NCI-H2107 (cell line): ENCODE measurements at regions not wholly inside any gene's neighbourhood (a gene's known extent, or its start where the extent isn't known, plus 50 kb on each side); places are given as distances from the start of the nearest gene placed in this dataset.

Experiments
- DNase-seq: peaks from one replicate; lab custom pipeline; 2025; lab: John Stamatoyannopoulos, UW

- no peak for DNase-seq
Measured at GRCh38 chr16:51085271-51085670, 65.8 kb downstream of the SALL1 start.

DNA sequence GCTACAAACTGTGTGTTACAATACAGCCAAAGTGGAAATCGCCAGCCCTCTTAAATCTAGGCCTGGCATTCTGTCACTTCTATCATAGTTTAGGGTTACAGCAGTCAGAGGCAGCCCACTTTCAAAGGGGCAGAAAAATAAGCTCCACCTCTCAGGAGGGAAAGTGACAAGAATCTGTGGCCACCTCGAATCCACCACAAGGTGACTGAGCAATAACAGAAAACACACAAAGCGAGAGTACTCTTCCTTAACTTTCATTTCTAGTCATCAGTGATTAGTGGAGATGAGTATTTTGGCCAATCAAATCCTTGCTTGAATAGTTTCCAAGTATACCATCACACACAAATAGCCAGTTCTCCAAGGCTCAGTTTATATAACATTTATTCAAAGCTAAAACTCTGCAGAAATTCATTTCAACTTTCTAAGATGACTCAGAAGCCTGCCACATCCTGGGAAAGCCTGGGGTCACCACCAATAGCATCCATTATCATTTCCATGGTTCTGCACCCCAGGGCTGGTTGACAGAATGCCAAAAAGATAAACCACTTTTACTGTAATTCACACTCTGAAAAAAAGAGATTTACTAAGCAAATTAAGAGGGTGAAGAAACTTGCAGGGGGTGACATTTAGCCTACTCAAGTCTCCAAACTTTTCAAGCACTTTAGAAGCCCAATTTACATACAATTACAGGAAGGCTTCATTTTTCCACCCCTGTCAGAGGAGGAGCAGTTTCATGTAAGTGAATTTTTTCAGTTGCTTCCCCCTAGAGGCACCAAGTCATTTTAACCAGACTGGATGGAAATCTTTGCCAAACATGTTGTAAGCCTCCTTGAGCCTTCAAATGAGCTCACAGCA is 66.8 kb downstream of the SALL1 start:
- no peak for DNase-seq

DNA sequence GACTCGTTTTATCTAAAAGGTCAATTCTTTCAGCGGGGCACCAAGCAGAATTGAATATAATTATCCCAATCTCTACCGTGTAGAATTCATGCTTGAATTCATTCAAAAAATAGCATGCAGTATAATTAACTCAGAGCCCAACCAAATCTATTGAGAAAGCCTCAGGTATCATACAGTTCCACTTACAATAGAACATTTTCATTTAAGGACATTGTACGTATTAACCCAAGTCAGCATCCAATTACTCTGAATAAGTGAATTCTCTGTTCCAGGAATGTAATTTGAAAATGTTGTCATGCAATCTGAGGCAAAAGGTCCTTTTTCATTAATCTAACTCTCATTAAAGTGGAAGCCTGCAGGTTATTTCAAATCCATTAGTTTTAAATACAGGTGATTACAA is 78.5 kb downstream of the SALL1 start:
- DNase-seq = no peak

DNA sequence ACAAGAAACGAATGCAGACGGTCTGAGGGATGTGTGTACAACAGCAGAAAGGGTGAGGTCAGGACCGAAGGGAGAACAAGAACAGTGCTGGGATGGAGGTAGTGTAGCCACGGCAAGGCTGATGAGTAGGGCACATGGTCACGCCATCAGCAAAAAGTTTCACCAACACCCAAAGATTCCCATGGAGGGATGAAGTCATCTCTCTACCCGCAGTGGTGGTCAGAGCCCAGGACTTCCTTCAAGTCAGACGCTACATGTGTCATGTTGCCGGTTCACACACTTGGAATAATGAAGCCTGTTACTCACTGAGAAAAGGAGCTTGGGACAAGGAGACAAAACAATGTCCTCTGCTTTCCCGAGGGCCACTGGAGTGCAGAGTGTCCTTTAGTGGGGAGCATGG is 79.7 kb downstream of the SALL1 start:
- DNase-seq = no peak

DNA sequence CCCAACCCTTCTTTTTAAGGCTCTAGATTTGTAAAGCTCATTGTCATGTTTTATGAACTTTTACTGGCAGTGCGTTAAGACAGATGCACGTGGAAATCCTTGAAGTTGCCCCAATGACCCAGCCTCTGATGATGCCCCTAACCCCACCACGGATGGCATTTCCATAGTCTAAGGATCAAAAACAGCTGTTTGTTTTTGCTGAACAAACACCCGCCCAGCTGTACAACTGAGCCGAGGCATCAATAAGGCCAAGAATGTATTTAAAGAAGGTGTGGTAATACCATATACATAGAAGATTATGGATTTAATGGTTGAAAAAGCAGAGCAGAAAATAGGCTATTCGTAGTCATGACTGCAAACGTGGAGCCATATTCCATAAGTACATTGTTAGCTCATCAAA is 83.7 kb downstream of the SALL1 start:
- DNase-seq = no peak

GRCh38 chr16:51062039-51062438 is 89.0 kb downstream of the SALL1 start:
- DNase-seq = no peak

DNA sequence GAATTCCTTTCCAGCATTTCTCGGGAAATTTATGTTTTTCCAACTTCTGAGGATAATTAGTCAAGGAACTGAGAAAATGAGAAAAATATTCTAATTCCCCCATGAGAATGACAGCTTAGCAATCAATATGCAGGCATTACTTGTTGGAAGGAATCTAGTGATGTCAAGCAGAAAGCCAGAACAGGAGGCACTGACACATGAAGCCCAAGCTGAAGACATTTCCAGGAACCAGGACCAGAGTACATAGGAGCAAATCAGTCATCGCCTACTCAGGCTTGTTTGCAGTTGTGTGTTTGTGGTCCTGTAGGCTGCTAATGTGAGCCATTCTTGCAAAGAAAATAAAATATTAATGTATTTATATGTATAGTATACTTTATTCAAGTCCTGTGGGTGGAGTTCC is 89.7 kb downstream of the SALL1 start:
- no peak for DNase-seq

- DNase-seq = no peak
Measured at GRCh38 chr16:51057969-51058337, 93.1 kb downstream of the SALL1 start.

DNA sequence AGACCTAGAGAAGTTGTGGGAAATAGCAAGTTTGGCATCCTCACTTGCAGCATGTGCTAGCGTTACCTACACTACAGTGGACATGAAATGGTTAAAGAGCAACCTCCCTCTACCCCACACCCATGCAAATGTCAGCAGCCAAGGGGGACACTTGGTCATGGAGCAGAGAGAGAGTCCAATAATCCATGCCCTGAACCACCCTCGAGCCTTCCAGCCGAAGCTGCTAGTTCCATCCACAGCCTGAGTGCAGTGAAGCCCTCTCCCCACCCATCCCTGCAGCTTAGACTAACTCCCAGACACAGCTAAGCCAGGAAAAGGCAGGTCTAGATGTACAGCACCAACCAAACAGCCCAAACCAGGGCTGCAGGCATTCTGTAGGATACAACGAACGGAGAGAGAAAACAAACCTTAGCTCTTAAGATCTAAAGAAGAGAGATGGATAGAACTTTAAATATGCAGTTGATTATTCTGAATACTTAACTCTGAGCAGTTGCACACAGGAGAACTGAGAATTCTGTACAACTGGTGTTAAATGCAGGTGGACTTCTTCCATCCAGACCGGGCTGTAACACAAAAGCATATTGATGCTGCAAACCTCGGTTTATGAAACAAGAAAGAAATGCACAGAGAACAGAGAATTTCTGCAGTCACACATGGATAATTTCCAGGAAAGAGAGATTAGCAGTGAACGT is 93.8 kb downstream of the SALL1 start:
- DNase-seq = no peak

- DNase-seq = no peak
Measured at GRCh38 chr16:51056331-51056730, 94.7 kb downstream of the SALL1 start.

DNA sequence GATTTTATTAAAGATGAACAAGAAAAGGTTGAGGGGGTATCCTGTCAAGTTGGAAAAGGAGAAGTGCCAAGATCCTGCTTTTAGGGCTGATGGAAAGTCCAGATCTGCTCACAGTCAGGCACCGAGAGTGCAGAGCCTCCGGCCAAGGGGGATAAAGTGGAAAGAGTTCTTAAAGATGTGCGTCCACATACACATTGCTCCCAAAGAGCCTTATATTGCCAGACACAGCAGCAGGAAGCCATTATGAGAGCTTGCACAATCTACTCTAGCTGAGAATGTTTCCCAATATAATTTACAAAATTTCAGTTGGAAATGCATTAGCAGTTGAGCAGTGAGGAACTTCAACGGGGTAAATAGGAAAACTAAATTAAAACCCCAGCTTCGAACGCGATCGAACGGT is 95.6 kb downstream of the SALL1 start:
- no peak for DNase-seq

- peak; percentile 19 for DNase-seq
Measured at GRCh38 chr16:51053775-51054174, 97.3 kb downstream of the SALL1 start.

- DNase-seq = no peak
Measured at GRCh38 chr16:51051671-51052070, 99.4 kb downstream of the SALL1 start.

GRCh38 chr16:51050377-51050706 is 100.7 kb downstream of the SALL1 start:
- no peak for DNase-seq

GRCh38 chr16:51049678-51050376 is 101.2 kb downstream of the SALL1 start:
- DNase-seq = no peak

- no peak for DNase-seq
Measured at GRCh38 chr16:51049276-51049675, 101.8 kb downstream of the SALL1 start.

DNA sequence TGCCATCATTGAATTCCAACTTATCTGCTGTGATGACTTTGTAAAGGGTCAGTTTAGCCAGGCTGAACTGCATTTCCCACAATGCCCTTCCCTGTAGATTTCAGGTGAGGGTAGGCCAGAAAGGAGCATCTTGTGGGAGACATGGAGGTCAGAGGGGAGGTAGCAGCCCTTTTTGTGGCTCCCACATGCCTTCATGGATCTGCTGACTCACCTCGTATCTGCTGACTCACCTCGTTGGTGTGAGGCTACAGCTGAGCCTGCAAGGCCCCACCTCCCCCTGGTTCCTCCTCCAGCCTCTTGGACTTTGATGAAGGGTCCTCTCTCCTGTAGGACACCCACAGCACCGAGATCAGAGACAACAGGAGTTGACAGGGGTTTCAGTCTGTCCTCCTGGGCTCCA is 102.5 kb downstream of the SALL1 start:
- no peak for DNase-seq

- DNase-seq = no peak
Measured at GRCh38 chr16:51045794-51046193, 105.3 kb downstream of the SALL1 start.

GRCh38 chr16:51045186-51045585 is 105.9 kb downstream of the SALL1 start:
- DNase-seq = no peak

GRCh38 chr16:51041546-51041945 is 109.5 kb downstream of the SALL1 start:
- no peak for DNase-seq

- no peak for DNase-seq
Measured at GRCh38 chr16:51040637-51041036, 110.4 kb downstream of the SALL1 start.

- DNase-seq = no peak
Measured at GRCh38 chr16:51039638-51040331, 111.3 kb downstream of the SALL1 start.

DNA sequence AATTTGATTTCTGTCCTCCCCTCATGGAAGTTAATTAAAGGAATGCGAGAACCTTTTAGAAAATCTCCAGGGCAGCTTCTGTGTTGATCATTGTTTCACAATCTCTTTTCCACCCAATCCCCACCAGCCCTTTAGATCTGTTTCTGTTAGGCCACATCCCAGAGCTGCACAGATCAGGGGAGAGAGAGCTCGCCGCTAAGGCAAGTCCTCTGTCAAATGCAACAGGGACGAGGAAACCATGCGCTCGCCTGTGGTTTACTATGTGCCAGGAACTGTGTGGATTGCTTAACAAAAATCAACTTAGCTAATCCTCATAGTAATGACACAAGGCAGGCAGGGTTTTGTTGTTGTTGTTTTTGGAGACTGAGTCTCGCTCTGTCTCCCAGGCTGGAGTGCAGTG is 115.4 kb downstream of the SALL1 start:
- DNase-seq = no peak
